DOHH2 (cell line): ENCODE measurements at regions not wholly inside any gene's neighbourhood (a gene's known extent, or its start where the extent isn't known, plus 50 kb on each side); places are given as distances from the start of the nearest gene placed in this dataset.

Experiments used
- EZH2phosphoT487 ChIP-seq: fragments of 200-600 bp; sonication (generic); IDR thresholded peaks from 2 replicates; pipeline ENCODE4 v1.6.1; 2017; ENCODE audit warnings: borderline replicate concordance, mild to moderate bottlenecking, antibody characterized with exemption, low read length, moderate library complexity, mixed read lengths
- TF ChIP-seq, protein P1 (sequence below): fragments of 200-600 bp; sonication (generic); IDR thresholded peaks from one replicate; pipeline ENCODE4 v1.5.1; 2014; ENCODE audit warnings: antibody characterized with exemption, mild to moderate bottlenecking, low read depth, low read length; ENCODE audit not compliant: poor library complexity, severe bottlenecking

- TF ChIP-seq, protein P1, sequence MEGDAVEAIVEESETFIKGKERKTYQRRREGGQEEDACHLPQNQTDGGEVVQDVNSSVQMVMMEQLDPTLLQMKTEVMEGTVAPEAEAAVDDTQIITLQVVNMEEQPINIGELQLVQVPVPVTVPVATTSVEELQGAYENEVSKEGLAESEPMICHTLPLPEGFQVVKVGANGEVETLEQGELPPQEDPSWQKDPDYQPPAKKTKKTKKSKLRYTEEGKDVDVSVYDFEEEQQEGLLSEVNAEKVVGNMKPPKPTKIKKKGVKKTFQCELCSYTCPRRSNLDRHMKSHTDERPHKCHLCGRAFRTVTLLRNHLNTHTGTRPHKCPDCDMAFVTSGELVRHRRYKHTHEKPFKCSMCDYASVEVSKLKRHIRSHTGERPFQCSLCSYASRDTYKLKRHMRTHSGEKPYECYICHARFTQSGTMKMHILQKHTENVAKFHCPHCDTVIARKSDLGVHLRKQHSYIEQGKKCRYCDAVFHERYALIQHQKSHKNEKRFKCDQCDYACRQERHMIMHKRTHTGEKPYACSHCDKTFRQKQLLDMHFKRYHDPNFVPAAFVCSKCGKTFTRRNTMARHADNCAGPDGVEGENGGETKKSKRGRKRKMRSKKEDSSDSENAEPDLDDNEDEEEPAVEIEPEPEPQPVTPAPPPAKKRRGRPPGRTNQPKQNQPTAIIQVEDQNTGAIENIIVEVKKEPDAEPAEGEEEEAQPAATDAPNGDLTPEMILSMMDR: no peak
- TF ChIP-seq EZH2phosphoT487: no peak
These were observed 1591.4 kb downstream of the REEP3 start for GRCh38 chr10:65112573-65112972.
